Right cardiac atrium (tissue), 5 donors: ENCODE measurements at regions not wholly inside any gene's neighbourhood (a gene's known extent, or its start where the extent isn't known, plus 50 kb on each side); places are given as distances from the start of the nearest gene placed in this dataset.

ENCODE experiments used
- ATAC-seq, 2 donors: fragments of 200-7000 bp; cut with Tn5 transposase; one replicate each; pipeline versions ENCODE4 v1.8.0 to v1.9.1; 2020; ENCODE audit warnings: moderate library complexity in 2 of 2, mild to moderate bottlenecking in 1 of 2
- DNase-seq, 3 donors: peaks; one replicate each; pipeline ENCODE4 v3.0.0-alpha.2; 2020
- H3K27ac ChIP-seq: one replicate; pipeline ENCODE4 v1.5.1; 2013; ENCODE audit warnings: mild to moderate bottlenecking, low read length, control low read depth, moderate library complexity
- H3K27me3 ChIP-seq: one replicate; pipeline ENCODE4 v1.6.1; 2013; ENCODE audit not compliant: control insufficient read depth, insufficient read depth
- H3K4me1 ChIP-seq: one replicate; pipeline ENCODE4 v1.6.1; 2013; ENCODE audit warnings: low read length; ENCODE audit not compliant: control insufficient read depth, insufficient read depth
- H3K4me3 ChIP-seq: one replicate; pipeline ENCODE4 v1.5.1; 2013; ENCODE audit warnings: low read length, control low read depth
- H3K9me3 ChIP-seq: one replicate; pipeline ENCODE4 v1.6.1; 2013; ENCODE audit warnings: low read length; ENCODE audit not compliant: control insufficient read depth
- WGBS: extraction: QIAGEN DNeasy Blood & Tissue Kit; methylation state at CpG from one replicate; pipeline ENCODE4 v1.1.7; 2013; 5-methylcytosine and 5-hydroxymethylcytosine counted together
- intact Hi-C, 4 donors: fragments of 100-400 bp; cut with DNase I; formaldehyde crosslinking; loops; one replicate each; pipeline versions ENCODE4 v1.11.0 to v1.14.0; 2022 to 2023
- donor health status: healthy with polysubstance abuse.
- donor health status: DM: no; HTN: yes; CAD: no.
- donor health status: DM: no; HTN: no; CAD: no.
- donor health status: DM: no; HTN: yes; CAD: no; lungs with severe emphysema.
- donor health status: DM: yes; HTN: yes; CAD: no.

GRCh38 chr13:105207572-105208293 is 1327.7 kb downstream of the EFNB2 start:
- Histone ChIP-seq H3K4me3 (no peak overlapping the region), H3K9me3 (no peaks in the 10 kb centered on the region), H3K27me3 (no peaks in the 10 kb centered on the region), H3K4me1 (no peaks in the 10 kb centered on the region), H3K27ac (no peak overlapping the region)
- WGBS: 45% methylated on average over 4 of the region's 4 CpGs
- intact Hi-C loops: no loop called here
- no peak for DNase-seq
- no peak for ATAC-seq

- H3K27me3 ChIP-seq: no peaks in the 10 kb centered on the region
- ATAC-seq (no peak), DNase-seq (no peak)
- H3K4me3 ChIP-seq: no peak overlapping the region
- H3K9me3 ChIP-seq: no peaks in the 10 kb centered on the region
- no peak overlapping the region for H3K27ac ChIP-seq
- no peaks in the 10 kb centered on the region for H3K4me1 ChIP-seq
- intact Hi-C loops: no loop called here
These were observed 1333.1 kb downstream of the EFNB2 start for GRCh38 chr13:105202354-105202753.

- ATAC-seq (no peak), DNase-seq (no peak)
- Histone ChIP-seq H3K9me3 (no peaks in the 10 kb centered on the region), H3K4me1 (no peaks in the 10 kb centered on the region), H3K4me3 (no peak overlapping the region), H3K27ac (no peak overlapping the region), H3K27me3 (no peaks in the 10 kb centered on the region)
- 78% methylated on average over 3 of the region's 3 CpGs for WGBS
- intact Hi-C loops: no loop called here
These were observed 1334.1 kb downstream of the EFNB2 start for GRCh38 chr13:105201351-105201750.

GRCh38 chr13:105200181-105200580 is 1335.3 kb downstream of the EFNB2 start:
- Histone ChIP-seq H3K9me3 (no peaks in the 10 kb centered on the region), H3K4me1 (no peaks in the 10 kb centered on the region), H3K4me3 (no peak overlapping the region), H3K27ac (no peak overlapping the region), H3K27me3 (no peaks in the 10 kb centered on the region)
- no peak for ATAC-seq
- no peak for DNase-seq
- WGBS: 61% methylated on average over 4 of the region's 4 CpGs
- intact Hi-C loops: no loop called here

- H3K27ac ChIP-seq: no peak overlapping the region
- 58% methylated on average over 5 of the region's 5 CpGs for WGBS
- H3K9me3 ChIP-seq: no peaks in the 10 kb centered on the region
- no peak for DNase-seq
- intact Hi-C loops: no loop called here
- H3K4me1 ChIP-seq: no peaks in the 10 kb centered on the region
- H3K4me3 ChIP-seq: no peak overlapping the region
- ATAC-seq: no peak
- no peaks in the 10 kb centered on the region for H3K27me3 ChIP-seq
These were observed 1339.4 kb downstream of the EFNB2 start for GRCh38 chr13:105196052-105196451.

GRCh38 chr13:105193026-105193425 is 1342.4 kb downstream of the EFNB2 start:
- no peaks in the 10 kb centered on the region for H3K27me3 ChIP-seq
- DNase-seq: no peak
- intact Hi-C loops: no loop called here
- no peak for ATAC-seq
- H3K9me3 ChIP-seq: no peaks in the 10 kb centered on the region
- no peaks in the 10 kb centered on the region for H3K4me1 ChIP-seq
- no peak overlapping the region for H3K4me3 ChIP-seq
- H3K27ac ChIP-seq: no peak overlapping the region
- WGBS: 53% methylated on average over 5 of the region's 5 CpGs

- Histone ChIP-seq H3K4me3 (no peak overlapping the region), H3K27me3 (no peaks in the 10 kb centered on the region), H3K9me3 (no peaks in the 10 kb centered on the region), H3K4me1 (no peaks in the 10 kb centered on the region), H3K27ac (no peak overlapping the region)
- DNase-seq (no peak), ATAC-seq (no peak)
- intact Hi-C loops: no loop called here
- WGBS: 81% methylated on average over 3 of the region's 3 CpGs
These were observed 1351.3 kb downstream of the EFNB2 start for GRCh38 chr13:105184201-105184600.

- H3K27ac ChIP-seq: no peak overlapping the region
- H3K27me3 ChIP-seq: no peaks in the 10 kb centered on the region
- 73% methylated on average over 3 of the region's 3 CpGs for WGBS
- peaks cover 3% of the 10 kb centered on the region for H3K4me1 ChIP-seq
- no peak overlapping the region for H3K4me3 ChIP-seq
- ATAC-seq: no peak
- intact Hi-C loops: no loop called here
- no peak for DNase-seq
- no peaks in the 10 kb centered on the region for H3K9me3 ChIP-seq
These were observed 1358.1 kb downstream of the EFNB2 start for GRCh38 chr13:105177265-105177900.

GRCh38 chr13:105170438-105170837 is 1365.0 kb downstream of the EFNB2 start:
- intact Hi-C loops: no loop called here
- H3K27ac ChIP-seq: no peak overlapping the region

GRCh38 chr13:105168295-105168694 is 1367.2 kb downstream of the EFNB2 start:
- intact Hi-C loops: no loop called here
- WGBS: 84% methylated on average over 1 of the region's 1 CpG
- ATAC-seq: no peak

More at GRCh38 chr13:105170438-105170837, 1365.0 kb downstream of the EFNB2 start:
- Histone ChIP-seq H3K27me3 (no peaks in the 10 kb centered on the region), H3K9me3 (no peaks in the 10 kb centered on the region), H3K4me3 (no peak overlapping the region), H3K4me1 (no peaks in the 10 kb centered on the region)
- ATAC-seq (no peak), DNase-seq (no peak)

GRCh38 chr13:105167385-105167784 is 1368.1 kb downstream of the EFNB2 start:
- DNase-seq (no peak), ATAC-seq (no peak)
- intact Hi-C loops: no loop called here
- Histone ChIP-seq H3K27me3 (no peaks in the 10 kb centered on the region), H3K4me1 (no peaks in the 10 kb centered on the region), H3K4me3 (no peak overlapping the region), H3K27ac (no peak overlapping the region), H3K9me3 (no peaks in the 10 kb centered on the region)
- WGBS: 95% methylated on average over 1 of the region's 1 CpG

More at GRCh38 chr13:105168295-105168694, 1367.2 kb downstream of the EFNB2 start:
- H3K27ac ChIP-seq: no peak overlapping the region
- no peaks in the 10 kb centered on the region for H3K4me1 ChIP-seq
- DNase-seq: no peak
- H3K9me3 ChIP-seq: no peaks in the 10 kb centered on the region
- H3K4me3 ChIP-seq: no peak overlapping the region
- no peaks in the 10 kb centered on the region for H3K27me3 ChIP-seq
